Osteoblast (primary cell): ENCODE measurements at regions not wholly inside any gene's neighbourhood (a gene's known extent, or its start where the extent isn't known, plus 50 kb on each side); places are given as distances from the start of the nearest gene placed in this dataset.
A peak's percentile ranks its signal among the peaks of the same experiment; 100 is the strongest.

Experiments used
- DNase-seq: peaks from one replicate; pipeline ENCODE4 v3.0.0; 2011; ENCODE audit warnings: low spot score, mixed read lengths; ENCODE audit not compliant: insufficient read length; ENCODE audit errors: missing footprints
- H2AFZ ChIP-seq: 2 replicates; pipeline ENCODE4 v1.6.0; 2011; ENCODE audit warnings: mild to moderate bottlenecking, low read length
- H3K27ac ChIP-seq: 2 replicates; pipeline ENCODE4 v1.5.1; 2011; ENCODE audit warnings: mild to moderate bottlenecking, low read depth, low read length, moderate library complexity
- H3K27me3 ChIP-seq: 2 replicates; pipeline ENCODE4 v1.6.0; 2012; ENCODE audit warnings: mild to moderate bottlenecking, control low read depth, inconsistent platforms, low read length, moderate library complexity; ENCODE audit not compliant: insufficient read depth
- H3K36me3 ChIP-seq: 2 replicates; pipeline ENCODE4 v1.5.1; 2011; ENCODE audit warnings: mild to moderate bottlenecking, low read length, control low read depth, moderate library complexity; ENCODE audit not compliant: insufficient read depth
- H3K4me1 ChIP-seq: 2 replicates; pipeline ENCODE4 v1.5.1; 2011; ENCODE audit warnings: mild to moderate bottlenecking, low read length, control low read depth, moderate library complexity; ENCODE audit not compliant: insufficient read depth
- H3K4me2 ChIP-seq: 2 replicates; pipeline ENCODE4 v1.6.0; 2011; ENCODE audit warnings: mild to moderate bottlenecking, low read length; ENCODE audit not compliant: insufficient read depth
- H3K4me3 ChIP-seq: fragments of 200-600 bp; sonication (generic); 3 replicates; pipeline ENCODE4 v1.5.1; 2012; ENCODE audit warnings: mild to moderate bottlenecking, low read length, inconsistent platforms; ENCODE audit not compliant: insufficient read depth
- H3K79me2 ChIP-seq: 2 replicates; pipeline ENCODE4 v1.6.0; 2012; ENCODE audit warnings: mild to moderate bottlenecking, low read length, control low read depth, inconsistent platforms; ENCODE audit not compliant: insufficient read depth
- H3K9me3 ChIP-seq: 2 replicates; pipeline ENCODE4 v1.5.1; 2011; ENCODE audit warnings: low read depth, low read length, control low read depth
- H4K20me1 ChIP-seq: 2 replicates; pipeline ENCODE4 v1.6.0; 2012; ENCODE audit warnings: mild to moderate bottlenecking, low read length, control low read depth; ENCODE audit not compliant: insufficient read depth
- CTCF ChIP-seq: IDR thresholded peaks from 2 replicates; pipeline ENCODE4 v1.5.1; 2011; ENCODE audit warnings: mild to moderate bottlenecking, low read depth, low read length, moderate library complexity; ENCODE audit errors: extremely low read depth

DNA sequence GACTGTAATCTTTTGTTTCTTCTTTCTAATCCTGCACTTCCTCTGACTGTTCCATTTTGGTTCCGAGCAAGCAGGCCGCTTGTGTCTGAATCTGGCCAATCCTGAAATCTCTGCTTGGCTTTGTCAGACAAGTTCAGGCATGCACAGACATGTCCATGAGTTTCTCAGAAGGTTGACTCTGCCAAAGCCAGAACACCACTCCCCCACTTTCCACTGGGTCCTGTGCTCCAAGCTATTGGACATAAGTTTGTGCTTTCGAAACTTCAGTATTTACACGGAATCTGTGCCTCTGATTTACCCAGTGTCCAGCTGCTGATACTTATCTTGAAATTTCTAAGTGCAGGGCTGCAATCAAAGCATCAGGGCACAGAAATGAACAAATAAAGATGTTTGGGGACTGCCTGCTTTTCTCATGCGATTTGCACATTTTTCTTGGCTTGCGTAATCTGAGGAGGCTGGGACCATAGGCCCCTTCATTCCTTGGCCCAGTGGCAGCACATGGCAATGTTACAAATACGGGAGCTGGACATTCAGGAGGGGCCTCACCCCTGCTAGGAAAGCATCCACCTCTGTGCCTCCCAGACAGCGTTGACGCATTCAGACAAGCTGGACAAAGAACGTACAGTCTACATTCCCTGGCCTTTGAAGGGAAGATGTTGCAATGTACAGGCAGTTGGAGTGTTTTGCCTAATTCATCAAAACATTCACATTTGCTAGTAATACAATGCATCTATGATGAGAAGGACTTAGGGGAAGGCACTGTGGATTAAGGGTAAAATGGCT lies 209.2 kb upstream of the PAPPA start:
- H3K4me1 ChIP-seq, result peaks cover 46% of the 10 kb centered on the region
- no peaks in the 10 kb centered on the region for H3K9me3 ChIP-seq
- no peaks in the 10 kb centered on the region for H3K79me2 ChIP-seq
- peak overlapping the region; percentile 92 for H3K27ac ChIP-seq
- no peak for TF ChIP-seq CTCF
- peak overlapping the region; percentile 40 for H3K4me2 ChIP-seq
- no peaks in the 10 kb centered on the region for H3K27me3 ChIP-seq
- DNase-seq, result peak; percentile 71
- H3K36me3 ChIP-seq, result no peaks in the 10 kb centered on the region
- H4K20me1 ChIP-seq, result no peaks in the 10 kb centered on the region
- H2AFZ ChIP-seq, result peak overlapping the region; percentile 6
- no peak overlapping the region for H3K4me3 ChIP-seq

DNA sequence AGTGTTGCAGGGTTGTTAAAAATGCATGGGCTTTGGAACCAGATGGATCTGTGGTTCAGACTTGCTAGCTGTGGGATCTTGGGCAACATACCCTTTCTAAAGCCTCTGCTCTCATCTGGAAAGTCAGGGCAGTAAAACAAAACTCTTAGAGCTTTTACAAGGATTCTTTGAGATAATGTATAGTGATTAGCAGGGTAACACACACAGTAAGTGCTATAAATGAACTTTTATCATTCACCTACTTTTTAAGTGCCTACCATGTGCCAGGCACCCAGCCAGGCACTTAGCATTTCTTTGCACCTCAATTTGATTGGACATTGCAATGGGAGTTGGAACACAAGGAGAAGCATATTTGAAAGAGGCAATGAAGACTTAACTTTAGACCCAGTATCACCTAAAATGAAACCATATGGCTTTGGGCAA lies 208.6 kb upstream of the PAPPA start:
- no peak for DNase-seq
- Histone ChIP-seq H3K4me1 (peaks cover 43% of the 10 kb centered on the region), H3K27me3 (no peaks in the 10 kb centered on the region), H4K20me1 (no peaks in the 10 kb centered on the region), H3K79me2 (no peaks in the 10 kb centered on the region), H3K4me2 (peak overlapping the region; percentile 40), H3K27ac (peak overlapping the region; percentile 92), H3K9me3 (no peaks in the 10 kb centered on the region), H3K4me3 (no peak overlapping the region), H2AFZ (peak overlapping the region; percentile 4), H3K36me3 (no peaks in the 10 kb centered on the region)
- no peak for TF ChIP-seq CTCF

- no peaks in the 10 kb centered on the region for H3K79me2 ChIP-seq
- H3K36me3 ChIP-seq, result no peaks in the 10 kb centered on the region
- H2AFZ ChIP-seq, result no peak overlapping the region
- no peak overlapping the region for H3K4me3 ChIP-seq
- no peaks in the 10 kb centered on the region for H3K27me3 ChIP-seq
- no peak for TF ChIP-seq CTCF
- DNase-seq, result no peak
- no peak overlapping the region for H3K27ac ChIP-seq
- H3K4me2 ChIP-seq, result no peak overlapping the region
- no peaks in the 10 kb centered on the region for H4K20me1 ChIP-seq
- H3K9me3 ChIP-seq, result no peaks in the 10 kb centered on the region
- H3K4me1 ChIP-seq, result peaks cover 40% of the 10 kb centered on the region
Observed at GRCh38 chr9:115946530-115946929, 207.1 kb upstream of the PAPPA start.

DNA sequence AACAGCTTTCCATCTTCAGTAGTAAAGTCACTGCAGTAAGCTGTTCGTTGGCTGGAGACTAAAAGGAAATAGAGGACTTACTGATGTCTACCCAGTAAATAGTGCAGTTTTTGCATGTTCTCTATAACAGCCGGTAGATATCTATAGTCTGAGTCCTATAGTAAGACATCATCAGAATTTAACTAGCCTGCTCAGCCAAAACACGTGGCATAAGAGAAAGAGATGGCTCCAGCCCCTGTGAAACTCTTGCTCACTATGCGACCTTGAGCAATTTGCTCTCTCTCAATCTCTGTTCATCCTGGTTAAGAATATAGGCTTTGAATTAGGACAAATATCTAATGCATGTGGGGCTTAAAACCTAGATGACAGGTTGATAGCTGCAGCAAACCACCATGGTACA lies 201.6 kb upstream of the PAPPA start:
- Histone ChIP-seq H3K4me2 (no peak overlapping the region), H3K4me1 (peaks cover 17% of the 10 kb centered on the region), H3K36me3 (no peaks in the 10 kb centered on the region), H3K4me3 (no peak overlapping the region), H3K27ac (peak overlapping the region; percentile 25), H4K20me1 (no peaks in the 10 kb centered on the region), H2AFZ (peak overlapping the region; percentile 12), H3K27me3 (no peaks in the 10 kb centered on the region), H3K9me3 (no peaks in the 10 kb centered on the region), H3K79me2 (no peaks in the 10 kb centered on the region)
- no peak for TF ChIP-seq CTCF
- no peak for DNase-seq
